ENCODE measurements at regions not wholly inside any gene's neighbourhood (a gene's known extent, or its start where the extent isn't known, plus 50 kb on each side); places are given as distances from the start of the nearest gene placed in this dataset.

- Histone ChIP-seq H3K27ac (ENCODE audit: low read depth, low read length) (no peak overlapping the region), H3K56ac (replicated peaks; ENCODE audit: insufficient read length, low read depth, low read length) (no peak overlapping the region), H2BK20ac (ENCODE audit: low read length) (no peak overlapping the region), H3K27me3 (replicated peaks in 1 of 4; ENCODE audit: control insufficient read depth in 3 of 4, extremely low read depth in 1 of 4, insufficient read depth in 3 of 4, low read length in 3 of 4) (no peaks in the 10 kb centered on the region; a peak in 1 of 7 replicates), H3K79me2 (ENCODE audit: control insufficient read depth in 1 of 2, insufficient read depth in 2 of 2, low read length in 2 of 2) (no peaks in the 10 kb centered on the region), H2BK5ac (ENCODE audit: low read depth, low read length) (no peak overlapping the region), H2BK12ac (ENCODE audit: low read depth, low read length) (no peak overlapping the region), H3K4ac (replicated peaks; ENCODE audit: insufficient read length, low read depth, low read length) (no peak overlapping the region), H4K5ac (ENCODE audit: insufficient read length, low read depth, low read length) (no peak overlapping the region), H3K9ac (replicated peaks in 1 of 4; ENCODE audit: extremely low read depth in 1 of 4, low read depth in 3 of 4, low read length in 3 of 4) (no peak overlapping the region), H3K23me2 (ENCODE audit: low read depth, low read length) (no peaks in the 10 kb centered on the region), H3K79me1 (ENCODE audit: low read depth, low read length) (no peaks in the 10 kb centered on the region), H3K36me3 (ENCODE audit: control insufficient read depth in 2 of 4, insufficient read depth in 4 of 4, low read length in 3 of 4) (no peaks in the 10 kb centered on the region), H3K14ac (ENCODE audit: insufficient read length) (no peak overlapping the region), H3K4me2 (ENCODE audit: insufficient read depth in 1 of 2, low read depth in 2 of 2, low read length in 2 of 2) (no peak overlapping the region), H3K4me3 (ENCODE audit: extremely low read depth in 1 of 4, insufficient read depth in 2 of 4, low read depth in 3 of 4, low read length in 4 of 4) (no peak overlapping the region), H4K8ac (ENCODE audit: extremely low read depth, insufficient read depth, low read length) (no peak overlapping the region), H3K18ac (ENCODE audit: extremely low read depth, low read length) (no peak overlapping the region), H4K91ac (replicated peaks; ENCODE audit: insufficient read length, low read length) (no peak overlapping the region), H2AK5ac (ENCODE audit: low read depth, low read length) (no peak overlapping the region), H4K20me1 (replicated peaks in 1 of 2; ENCODE audit: control insufficient read depth in 1 of 2, insufficient read depth in 2 of 2, low read length in 2 of 2) (no peaks in the 10 kb centered on the region), H2BK15ac (ENCODE audit: low read length) (no peak overlapping the region), H3K9me3 (ENCODE audit: insufficient read depth in 2 of 2, low read depth in 1 of 2, low read length in 1 of 2) (no peaks in the 10 kb centered on the region), H2BK120ac (replicated peaks; ENCODE audit: low read depth, low read length) (no peak overlapping the region), H2AFZ (ENCODE audit: low read length) (no peak overlapping the region), H3K4me1 (replicated peaks in 1 of 4; ENCODE audit: control insufficient read depth in 3 of 4, insufficient read depth in 4 of 4, low read length in 3 of 4) (0 out of 7 replicates have a peak, but pooled peaks cover 0 to 3% (median 0%) of the 10 kb centered on the region in 4 experiments), H3K23ac (ENCODE audit: insufficient read length) (no peak overlapping the region)
- FAIRE-seq (no peak), DNase-seq (ENCODE audit: low read depth in 1 of 2, low spot score in 2 of 2) (no peak)
- TF ChIP-seq BRCA1 (IDR thresholded peaks at IDR 0.05; ENCODE audit: low read depth, low read length) (no peak), CBX5 (IDR thresholded peaks at IDR 0.05; ENCODE audit: low read depth, low read length) (no peak), CTCF (IDR thresholded peaks at IDR 0.05; ENCODE audit: control extremely low read depth in 1 of 3, insufficient read depth in 1 of 3, low read depth in 1 of 3, low read length in 3 of 3) (no peak), TCF12 (IDR thresholded peaks at IDR 0.05; ENCODE audit: low read depth, low read length) (no peak), TAF1 (IDR thresholded peaks at IDR 0.05; ENCODE audit: low read depth, low read length) (no peak), TAF7 (optimal IDR thresholded peaks at IDR 0.05; ENCODE audit: borderline replicate concordance, low read depth, low read length) (no peak), YY1 (IDR thresholded peaks at IDR 0.05; ENCODE audit: low read depth, low read length) (no peak), SRF (IDR thresholded peaks at IDR 0.05; ENCODE audit: low read depth, low read length) (no peak)
- POLR2A ChIA-PET (ENCODE audit: partially characterized antibody), result no interaction called here
- CTCF ChIA-PET (ENCODE audit: partially characterized antibody), result no interaction called here
- WGBS, 2 experiments (ENCODE audit: extremely low coverage in 1 of 2, insufficient coverage in 1 of 2, insufficient read length in 1 of 2, insufficient replicate concordance in 2 of 2, low coverage in 1 of 2, low lambda C conversion rate in 2 of 2, missing lambda C conversion rate in 1 of 2), result 100% methylated on average over 2 of the region's 2 CpGs; no CpG with 5 or more reads in 1 of the 2 experiments
Measured at GRCh38 chr4:186809070-186809469, 85.4 kb upstream of the FAT1 start.

Data from H1 (cell line).